HepG2 (cell line): ENCODE measurements at regions not wholly inside any gene's neighbourhood (a gene's known extent, or its start where the extent isn't known, plus 50 kb on each side); places are given as distances from the start of the nearest gene placed in this dataset.

Experiments
- CC2D1A ChIP-seq: sonication (generic); formaldehyde crosslinking; IDR thresholded peaks from 2 replicates; pipeline ENCODE4 v1.8.1; 2023; ENCODE audit warnings: mild to moderate bottlenecking, missing genetic modification reagents
- CCDC6 ChIP-seq: sonication (generic); formaldehyde crosslinking; IDR thresholded peaks from 2 replicates; pipeline ENCODE4 v1.8.1; 2022; ENCODE audit warnings: mild to moderate bottlenecking, missing genetic modification reagents, moderate library complexity
- FOXM1 ChIP-seq: sonication (generic); formaldehyde crosslinking; IDR thresholded peaks from 2 replicates; pipeline ENCODE4 v1.5.0; 2020; ENCODE audit warnings: missing genetic modification reagents
- HMGXB4 ChIP-seq, 2 experiments: sonication (generic) in 1 of 2; formaldehyde crosslinking in 1 of 2; IDR thresholded peaks; 2 replicates each; pipeline versions ENCODE4 v1.4.0 to v1.6.1; 2018 to 2020; ENCODE audit warnings: missing genetic modification reagents in 2 of 2, borderline replicate concordance in 1 of 2, low read depth in 1 of 2, mild to moderate bottlenecking in 1 of 2, missing biosample characterization in 1 of 2
- PREB ChIP-seq: sonication (generic); formaldehyde crosslinking; IDR thresholded peaks from 2 replicates; pipeline ENCODE4 v1.4.0; 2020; ENCODE audit warnings: missing genetic modification reagents
- RAD21 ChIP-seq: fragments of 450-650 bp; formaldehyde crosslinking; IDR thresholded peaks from 2 replicates; pipeline ENCODE4 v1.5.0; 2020; ENCODE audit warnings: mild to moderate bottlenecking
- ZNF263 ChIP-seq: sonication (generic); formaldehyde crosslinking; IDR thresholded peaks from 2 replicates; pipeline ENCODE4 v1.4.0; 2020; ENCODE audit warnings: missing genetic modification reagents
- ZNF33A ChIP-seq: sonication (generic); formaldehyde crosslinking; IDR thresholded peaks from 2 replicates; pipeline ENCODE4 v1.5.1; 2020; ENCODE audit warnings: missing genetic modification reagents, mild to moderate bottlenecking, moderate library complexity, borderline replicate concordance
- TF ChIP-seq, protein P1 (sequence below): sonication (generic); formaldehyde crosslinking; IDR thresholded peaks from 2 replicates; pipeline ENCODE4 v1.5.0; 2020; ENCODE audit warnings: mild to moderate bottlenecking, missing genetic modification reagents, moderate library complexity

DNA sequence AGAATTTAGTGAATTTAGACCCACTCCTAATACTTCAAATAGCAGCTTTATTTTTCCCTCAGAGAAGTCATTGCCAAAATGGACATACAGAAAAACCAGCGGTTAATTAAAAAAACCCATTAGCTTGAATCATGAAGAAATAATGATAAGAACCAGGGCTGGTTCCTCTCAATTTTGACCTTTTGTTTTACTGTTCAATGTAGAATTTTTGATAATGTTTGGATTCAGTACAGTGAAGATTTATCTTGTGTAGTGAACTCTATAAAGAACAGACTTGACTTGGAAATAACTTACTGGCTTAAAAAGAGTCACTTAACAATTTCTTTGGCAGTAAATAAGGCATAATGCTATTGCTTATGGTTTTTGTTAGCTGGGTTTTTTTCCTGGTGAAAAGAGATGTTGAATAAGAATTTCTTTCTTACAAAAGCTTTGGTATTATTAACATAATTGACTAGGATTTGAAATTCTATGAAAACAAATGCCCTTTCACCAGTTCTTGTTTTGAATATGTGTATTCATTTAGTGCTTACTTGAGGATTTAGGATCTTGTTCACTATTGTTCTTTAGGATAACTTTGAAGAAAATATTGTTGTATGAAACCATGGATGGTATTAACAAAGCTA lies 73.4 kb upstream of the ITPRID2 start:
- TF ChIP-seq RAD21 (no peak), ZNF33A (CRISPR knock-in tag) (no peak), ZNF263 (CRISPR knock-in tag) (no peak), FOXM1 (CRISPR knock-in tag) (no peak), CC2D1A (CRISPR knock-in tag) (no peak), PREB (CRISPR knock-in tag) (no peak), HMGXB4 (CRISPR knock-in tag; IDR thresholded peaks at IDR 0.05; ENCODE audit: borderline replicate concordance in 1 of 2, low read depth in 1 of 2) (no peak), CCDC6 (CRISPR knock-in tag) (no peak)
- TF ChIP-seq, protein P1, sequence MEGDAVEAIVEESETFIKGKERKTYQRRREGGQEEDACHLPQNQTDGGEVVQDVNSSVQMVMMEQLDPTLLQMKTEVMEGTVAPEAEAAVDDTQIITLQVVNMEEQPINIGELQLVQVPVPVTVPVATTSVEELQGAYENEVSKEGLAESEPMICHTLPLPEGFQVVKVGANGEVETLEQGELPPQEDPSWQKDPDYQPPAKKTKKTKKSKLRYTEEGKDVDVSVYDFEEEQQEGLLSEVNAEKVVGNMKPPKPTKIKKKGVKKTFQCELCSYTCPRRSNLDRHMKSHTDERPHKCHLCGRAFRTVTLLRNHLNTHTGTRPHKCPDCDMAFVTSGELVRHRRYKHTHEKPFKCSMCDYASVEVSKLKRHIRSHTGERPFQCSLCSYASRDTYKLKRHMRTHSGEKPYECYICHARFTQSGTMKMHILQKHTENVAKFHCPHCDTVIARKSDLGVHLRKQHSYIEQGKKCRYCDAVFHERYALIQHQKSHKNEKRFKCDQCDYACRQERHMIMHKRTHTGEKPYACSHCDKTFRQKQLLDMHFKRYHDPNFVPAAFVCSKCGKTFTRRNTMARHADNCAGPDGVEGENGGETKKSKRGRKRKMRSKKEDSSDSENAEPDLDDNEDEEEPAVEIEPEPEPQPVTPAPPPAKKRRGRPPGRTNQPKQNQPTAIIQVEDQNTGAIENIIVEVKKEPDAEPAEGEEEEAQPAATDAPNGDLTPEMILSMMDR, result no peak
